Large intestine (tissue), 3 donors: ENCODE measurements at regions not wholly inside any gene's neighbourhood (a gene's known extent, or its start where the extent isn't known, plus 50 kb on each side); places are given as distances from the start of the nearest gene placed in this dataset.

ENCODE experiments used
- DNase-seq, 2 donors: peaks; one replicate each; pipeline versions ENCODE4 v3.0.0 to v3.0.0-alpha.2; 2013
- H3K27ac ChIP-seq: one replicate; pipeline ENCODE4 v1.5.1; 2013; ENCODE audit warnings: low read length
- H3K27me3 ChIP-seq: 2 replicates; pipeline ENCODE4 v1.6.1; 2013; ENCODE audit warnings: low read length; ENCODE audit not compliant: control insufficient read depth, insufficient read depth
- H3K36me3 ChIP-seq: 2 replicates; pipeline ENCODE4 v1.6.1; 2013; ENCODE audit warnings: low read length; ENCODE audit not compliant: control insufficient read depth, insufficient read depth
- H3K4me1 ChIP-seq: one replicate; pipeline ENCODE4 v1.6.1; 2013; ENCODE audit warnings: low read length; ENCODE audit not compliant: control insufficient read depth, insufficient read depth
- H3K4me3 ChIP-seq: one replicate; pipeline ENCODE4 v1.5.1; 2013; ENCODE audit warnings: low read length
- H3K9me3 ChIP-seq: one replicate; pipeline ENCODE4 v1.6.1; 2013; ENCODE audit warnings: mild to moderate bottlenecking, low read depth, low read length, moderate library complexity; ENCODE audit not compliant: control insufficient read depth
- WGBS: methylation state at CpG from one replicate; pipeline ENCODE4 v1.1.5; 2013; ENCODE audit warnings: low lambda C conversion rate; ENCODE audit not compliant: insufficient coverage; 5-methylcytosine and 5-hydroxymethylcytosine counted together

DNA sequence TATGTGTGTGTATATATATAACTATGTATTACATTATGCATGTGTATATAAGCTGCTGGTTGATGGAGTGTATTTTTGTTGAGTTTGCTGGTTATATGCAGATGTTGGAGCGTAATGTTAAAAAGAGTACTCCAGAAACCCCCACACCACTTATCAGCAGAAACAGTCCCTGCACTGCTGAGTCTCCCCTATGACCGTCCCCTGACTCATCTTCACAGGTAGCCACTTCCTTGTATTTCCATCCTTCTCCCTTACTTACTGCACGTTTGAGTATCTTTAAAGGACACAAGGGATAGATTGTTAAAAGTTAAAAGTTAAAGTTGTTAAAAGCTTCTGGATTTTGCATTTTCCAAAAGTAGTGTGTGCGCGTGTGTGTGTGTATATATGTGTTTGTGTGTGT is 853.9 kb upstream of the EEF2KMT start:
- no peak overlapping the region for H3K4me3 ChIP-seq
- H3K4me1 ChIP-seq, result no peaks in the 10 kb centered on the region
- no peak overlapping the region for H3K27ac ChIP-seq
- no peaks in the 10 kb centered on the region for H3K9me3 ChIP-seq
- no peaks in the 10 kb centered on the region for H3K36me3 ChIP-seq
- H3K27me3 ChIP-seq, result no peaks in the 10 kb centered on the region
- WGBS, result no CpG with 5 or more reads among the region's 5 CpGs
- no peak for DNase-seq

DNA sequence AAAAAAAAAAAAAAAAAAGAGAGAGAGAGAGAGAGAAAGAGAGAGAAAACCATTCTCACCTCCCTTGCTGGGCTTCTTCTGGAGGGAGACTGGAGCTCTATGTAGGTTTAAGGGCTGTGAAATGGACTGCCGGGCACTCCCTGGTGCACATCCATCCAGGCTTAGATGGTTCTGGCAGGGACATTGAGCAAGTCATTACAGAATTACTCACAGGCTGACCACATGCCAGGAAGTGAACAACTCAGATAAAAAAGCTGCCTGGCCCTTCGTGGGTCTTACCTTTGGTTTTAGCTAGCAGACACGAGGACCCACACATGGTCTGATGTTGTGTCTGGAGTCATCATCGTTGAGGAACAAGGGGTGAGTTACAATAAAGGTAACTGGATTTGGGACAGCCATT is 847.4 kb upstream of the EEF2KMT start:
- Histone ChIP-seq H3K36me3 (no peaks in the 10 kb centered on the region), H3K27me3 (no peaks in the 10 kb centered on the region), H3K4me3 (no peak overlapping the region), H3K9me3 (no peaks in the 10 kb centered on the region), H3K4me1 (no peaks in the 10 kb centered on the region), H3K27ac (no peak overlapping the region)
- DNase-seq, result no peak
- WGBS, result no CpG with 5 or more reads among the region's 4 CpGs

DNA sequence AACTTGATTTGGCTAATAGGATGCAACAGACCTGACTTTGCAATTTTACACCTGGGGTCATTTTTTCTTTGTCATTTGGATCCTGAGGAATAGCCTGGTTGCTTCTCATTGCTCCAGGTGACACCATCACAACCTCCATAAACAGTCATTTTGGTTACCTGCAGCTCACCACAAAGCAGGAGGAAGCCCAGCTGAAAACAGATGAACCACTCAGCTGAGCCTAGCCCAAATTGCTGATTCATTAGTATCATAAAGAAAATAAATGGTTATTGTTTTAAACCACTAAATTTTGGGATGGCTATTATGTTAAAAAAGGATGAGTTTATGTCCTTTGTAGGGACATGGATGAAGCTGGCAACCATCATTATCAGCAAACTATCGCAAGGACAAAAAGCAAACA is 841.0 kb upstream of the EEF2KMT start:
- H3K9me3 ChIP-seq, result no peaks in the 10 kb centered on the region

DNA sequence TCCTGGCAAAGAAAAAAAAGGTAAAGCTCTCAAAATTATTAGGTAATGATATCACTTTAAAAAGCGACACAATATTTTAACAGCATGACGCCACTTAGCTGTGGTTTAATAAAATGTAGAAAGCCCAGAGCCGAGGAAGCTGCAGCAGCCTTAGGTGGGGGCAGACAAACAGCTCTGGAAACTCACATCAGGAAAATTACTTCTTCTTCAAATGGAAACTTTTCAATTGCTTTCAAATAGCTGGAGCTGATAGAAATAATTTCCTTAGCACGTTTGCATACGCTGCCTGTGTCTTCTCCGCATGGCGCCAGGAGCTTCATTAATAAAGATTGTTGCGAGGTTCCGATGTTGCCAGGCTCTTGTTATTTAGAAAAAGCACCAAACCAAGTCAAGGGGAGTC is 835.3 kb upstream of the EEF2KMT start:
- Histone ChIP-seq H3K27me3 (no peaks in the 10 kb centered on the region), H3K36me3 (no peaks in the 10 kb centered on the region), H3K4me3 (no peak overlapping the region), H3K4me1 (no peaks in the 10 kb centered on the region), H3K27ac (no peak overlapping the region), H3K9me3 (no peaks in the 10 kb centered on the region)
- 80% methylated on average over 3 of the region's 9 CpGs for WGBS
- no peak for DNase-seq

More for the DNA sequence above, 841.0 kb upstream of the EEF2KMT start:
- Histone ChIP-seq H3K4me3 (no peak overlapping the region), H3K27ac (no peak overlapping the region), H3K4me1 (no peaks in the 10 kb centered on the region), H3K36me3 (no peaks in the 10 kb centered on the region), H3K27me3 (no peaks in the 10 kb centered on the region)
- no peak for DNase-seq
- WGBS, result 100% methylated on average over 1 of the region's 1 CpG

DNA sequence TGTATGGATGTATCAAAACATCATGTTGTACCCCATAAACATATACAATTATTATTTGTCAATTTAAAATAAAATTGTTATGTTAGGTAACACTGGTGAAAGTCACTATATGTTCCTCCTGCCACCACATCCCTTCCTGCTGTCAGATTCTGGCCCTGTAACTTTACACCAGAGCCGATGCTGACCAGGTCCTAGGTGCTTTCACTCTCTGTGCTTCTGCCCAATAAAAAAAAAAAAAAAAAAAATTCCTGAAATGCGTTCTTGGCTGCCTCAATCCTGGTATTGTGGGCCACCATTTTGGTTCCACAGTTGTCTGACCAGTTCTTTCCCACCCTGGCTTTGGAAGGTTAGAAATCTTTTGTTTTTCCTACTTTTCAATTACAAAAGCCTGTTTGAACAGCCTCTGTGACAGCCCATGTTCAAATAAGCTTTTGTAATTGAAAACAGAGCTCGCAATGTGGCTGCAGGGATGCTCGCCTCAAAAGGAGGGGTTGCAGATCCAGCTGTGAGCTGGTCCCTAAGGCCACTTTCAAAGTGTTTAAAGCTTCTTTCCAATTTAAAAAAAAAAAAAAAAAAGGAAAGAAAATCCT is 831.0 kb upstream of the EEF2KMT start:
- H3K4me3 ChIP-seq, result no peak overlapping the region
- no peak for DNase-seq
- 100% methylated on average over 1 of the region's 4 CpGs for WGBS

DNA sequence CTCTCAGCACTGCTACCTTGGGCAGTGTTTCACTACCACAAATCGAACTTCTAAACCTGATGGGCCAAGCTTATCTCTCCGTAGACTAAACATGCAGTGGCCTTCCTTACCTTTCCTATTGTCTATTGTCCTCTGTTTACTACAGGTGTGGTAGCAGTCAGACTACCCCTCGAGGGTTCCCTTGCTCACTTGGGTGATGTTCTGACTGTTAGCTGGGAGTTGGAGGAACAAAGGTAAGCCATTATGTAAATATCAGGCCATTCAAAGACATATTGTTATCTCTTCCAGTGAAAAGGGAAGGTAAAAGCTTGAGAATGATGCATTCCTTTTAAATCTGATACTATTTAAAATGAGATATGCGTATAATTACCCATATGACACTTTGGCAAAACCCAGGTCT is 828.3 kb upstream of the EEF2KMT start:
- no peak overlapping the region for H3K4me3 ChIP-seq
- no peaks in the 10 kb centered on the region for H3K27me3 ChIP-seq
- H3K36me3 ChIP-seq, result no peaks in the 10 kb centered on the region
- H3K4me1 ChIP-seq, result no peaks in the 10 kb centered on the region
- H3K27ac ChIP-seq, result no peak overlapping the region
- no peaks in the 10 kb centered on the region for H3K9me3 ChIP-seq
- no CpG with 5 or more reads among the region's 4 CpGs for WGBS
- no peak for DNase-seq

More for the DNA sequence above, 831.0 kb upstream of the EEF2KMT start:
- Histone ChIP-seq H3K27ac (no peak overlapping the region), H3K4me1 (no peaks in the 10 kb centered on the region), H3K36me3 (no peaks in the 10 kb centered on the region), H3K27me3 (no peaks in the 10 kb centered on the region), H3K9me3 (no peaks in the 10 kb centered on the region)

DNA sequence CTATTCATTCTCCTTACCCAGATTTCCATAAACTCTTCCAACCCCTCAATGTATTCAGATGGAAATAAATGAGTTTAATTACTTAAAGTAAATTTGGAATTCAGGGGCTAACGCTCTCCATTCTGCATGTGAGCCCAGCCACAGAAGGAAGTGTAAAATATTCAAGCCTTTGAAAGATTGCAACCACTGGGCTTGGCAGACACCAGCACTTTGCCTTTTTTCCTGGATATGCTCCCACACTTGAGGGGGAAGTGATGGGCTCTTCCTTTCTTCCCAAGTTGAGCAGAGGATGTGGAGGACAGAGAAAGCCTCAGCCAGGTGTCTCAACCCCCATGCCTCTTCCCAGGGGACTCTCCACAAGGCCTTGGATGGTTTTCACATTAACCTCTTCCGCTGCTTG is 825.1 kb upstream of the EEF2KMT start:
- H3K4me1 ChIP-seq, result no peaks in the 10 kb centered on the region
- H3K27me3 ChIP-seq, result no peaks in the 10 kb centered on the region
- H3K9me3 ChIP-seq, result no peaks in the 10 kb centered on the region
- H3K36me3 ChIP-seq, result no peaks in the 10 kb centered on the region
- WGBS, result no CpG with 5 or more reads among the region's 2 CpGs
- H3K27ac ChIP-seq, result no peak overlapping the region
- DNase-seq, result no peak
- H3K4me3 ChIP-seq, result no peak overlapping the region

DNA sequence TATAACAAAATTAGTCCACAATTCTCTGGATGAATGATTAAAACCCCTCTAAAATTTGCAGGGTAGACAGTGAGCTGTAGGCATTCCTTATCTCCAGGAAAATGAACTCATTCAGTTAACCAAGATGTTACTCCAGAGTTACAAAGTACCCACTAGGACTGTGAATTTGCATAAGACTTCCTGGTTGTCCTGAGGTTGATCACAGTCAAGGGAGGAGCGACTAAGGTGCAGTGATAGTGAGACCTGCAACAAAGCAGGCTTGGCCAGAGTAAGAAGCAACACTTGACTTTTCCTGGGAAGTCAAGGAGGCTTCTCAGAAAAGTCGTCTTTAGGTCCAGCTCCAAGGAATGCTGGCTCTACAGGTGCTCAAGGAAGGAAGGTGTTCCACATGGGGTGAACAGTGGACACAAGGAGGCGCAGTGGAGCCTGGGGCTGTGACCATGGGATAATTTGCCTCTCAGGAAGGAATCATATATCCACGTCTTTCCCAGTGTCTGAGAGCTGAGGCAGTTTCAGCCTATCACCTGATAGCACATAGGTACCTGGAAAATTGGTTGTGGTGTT is 821.1 kb upstream of the EEF2KMT start:
- no peak overlapping the region for H3K4me3 ChIP-seq
- H3K27ac ChIP-seq, result no peak overlapping the region
- no peaks in the 10 kb centered on the region for H3K9me3 ChIP-seq
- H3K4me1 ChIP-seq, result no peaks in the 10 kb centered on the region
- peak; percentile 19 to 73 for DNase-seq
- peaks cover 4% of the 10 kb centered on the region for H3K27me3 ChIP-seq
- WGBS, result no CpG with 5 or more reads among the region's 4 CpGs
- no peaks in the 10 kb centered on the region for H3K36me3 ChIP-seq

DNA sequence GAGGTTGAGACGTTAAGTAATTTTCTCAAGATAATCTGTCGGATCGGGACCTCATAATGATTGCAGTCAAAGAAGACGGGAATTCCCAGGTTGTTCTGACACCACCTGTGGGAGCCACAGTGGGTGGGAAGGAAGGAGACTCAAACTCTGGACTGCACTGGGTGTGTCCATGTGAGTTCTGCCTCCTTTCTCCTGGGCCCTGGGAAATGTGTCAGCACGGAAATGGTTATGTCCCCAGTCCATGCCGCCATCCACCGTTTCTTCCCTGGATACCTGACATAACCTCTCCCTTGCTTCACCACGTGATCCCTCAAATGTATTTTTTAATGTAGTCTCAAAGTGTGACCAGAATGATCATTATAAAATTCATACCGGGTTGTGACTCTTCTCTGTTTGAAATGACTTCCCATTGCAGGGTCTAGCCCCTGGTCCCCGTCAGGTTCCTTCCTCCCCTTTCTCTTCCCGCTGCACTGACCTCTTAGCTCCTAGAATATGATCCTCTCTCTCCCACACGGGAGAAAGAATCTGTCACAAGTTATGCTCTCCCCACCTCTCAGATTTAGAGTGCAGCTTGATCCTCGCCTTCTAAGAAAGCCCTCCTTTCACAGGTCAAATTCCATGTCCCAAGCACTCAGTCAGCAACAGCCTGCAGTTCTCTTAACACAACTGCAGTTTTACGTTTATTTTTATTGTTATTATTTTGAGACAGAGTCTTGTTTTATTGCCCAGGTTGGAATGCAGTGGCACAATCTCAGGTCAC is 820.0 kb upstream of the EEF2KMT start:
- no peak overlapping the region for H3K4me3 ChIP-seq
- peak in 1 of 2 donors; percentile 23 for DNase-seq
- H3K27ac ChIP-seq, result no peak overlapping the region
- no peaks in the 10 kb centered on the region for H3K9me3 ChIP-seq
- H3K27me3 ChIP-seq, result peaks cover 4% of the 10 kb centered on the region
- 57% methylated on average over 6 of the region's 14 CpGs for WGBS
- no peaks in the 10 kb centered on the region for H3K4me1 ChIP-seq
- H3K36me3 ChIP-seq, result no peaks in the 10 kb centered on the region

DNA sequence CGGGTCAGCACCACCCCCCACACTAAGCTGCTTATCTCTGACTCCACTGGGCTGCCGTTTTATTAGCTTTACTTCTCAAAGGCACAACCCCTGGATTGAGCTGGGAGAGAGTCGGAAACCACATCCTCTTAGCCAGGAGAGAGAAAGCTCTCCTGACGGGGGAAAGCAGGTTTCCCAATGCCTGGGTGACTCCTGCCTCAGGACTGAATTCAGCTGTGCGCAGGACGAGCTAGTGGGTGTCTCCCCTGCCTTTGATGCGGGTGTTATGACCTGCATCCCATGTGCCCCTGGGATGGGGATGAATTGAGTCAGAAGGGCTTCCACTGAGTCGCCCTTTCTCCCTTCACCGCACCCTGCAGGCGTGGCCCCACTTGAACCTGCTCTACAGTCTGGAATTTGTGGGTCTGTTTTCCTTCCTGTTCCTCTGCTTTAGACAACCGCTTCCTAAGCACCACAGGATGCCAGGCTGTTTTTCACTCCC is 819.2 kb upstream of the EEF2KMT start:
- no peak overlapping the region for H3K27ac ChIP-seq
- no CpG with 5 or more reads among the region's 11 CpGs for WGBS
- no peak overlapping the region for H3K4me3 ChIP-seq
- H3K27me3 ChIP-seq, result peaks cover 4% of the 10 kb centered on the region
- no peaks in the 10 kb centered on the region for H3K36me3 ChIP-seq
- H3K4me1 ChIP-seq, result no peaks in the 10 kb centered on the region
- no peaks in the 10 kb centered on the region for H3K9me3 ChIP-seq
- peak in 1 of 2 donors; percentile 17 for DNase-seq
